NT2/D1 (cell line): ENCODE measurements at regions not wholly inside any gene's neighbourhood (a gene's known extent, or its start where the extent isn't known, plus 50 kb on each side); places are given as distances from the start of the nearest gene placed in this dataset.

Experiments used
- SUZ12 ChIP-seq: IDR thresholded peaks from 2 replicates; pipeline ENCODE4 v1.6.1; 2011; ENCODE audit not compliant: insufficient read length, insufficient read depth; ENCODE audit errors: extremely low read depth
- YY1 ChIP-seq: IDR thresholded peaks from 2 replicates; pipeline ENCODE4 v1.6.1; 2011; ENCODE audit not compliant: insufficient read length, insufficient read depth

DNA sequence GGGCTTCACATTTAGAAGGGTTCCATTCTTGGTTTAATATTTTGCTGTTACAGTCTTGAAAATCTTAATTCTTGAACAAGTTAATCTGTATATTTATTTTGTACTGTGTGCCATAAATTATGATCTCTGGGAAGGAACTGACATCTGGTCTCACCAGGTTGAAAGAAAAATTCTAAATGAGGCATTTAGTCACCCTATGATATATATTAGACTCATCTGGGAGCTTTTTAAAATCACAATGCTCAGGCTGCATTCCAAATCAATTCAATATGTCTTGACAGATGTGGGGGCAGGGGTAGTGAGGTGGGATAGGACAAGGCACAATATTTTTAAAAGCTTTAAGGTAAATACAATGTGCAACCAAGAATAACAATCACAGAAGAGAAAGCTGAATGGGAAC is 569.2 kb downstream of the PRR16 start:
- TF ChIP-seq SUZ12 = no peak
- TF ChIP-seq YY1 = no peak
